Activated CD4-positive, alpha-beta T cell treated with anti-CD3 and anti-CD28 coated beads, Interleukin-2, amount 10 ng/mL, durations not matched to agents 7 days and 5 days (primary cell): ENCODE measurements at regions not wholly inside any gene's neighbourhood (a gene's known extent, or its start where the extent isn't known, plus 50 kb on each side); places are given as distances from the start of the nearest gene placed in this dataset.

Experiments used
- CTCF ChIA-PET: fragments of 350-600 bp; sonication (Branson Sonifier 250); formaldehyde crosslinking; loops from one replicate; lab custom pipeline; 2021; ENCODE audit warnings: antibody characterized with exemption; lab: Charles Lee
- POLR2A ChIA-PET: fragments of 350-600 bp; sonication (Branson Sonifier 250); formaldehyde crosslinking; loops from one replicate; lab custom pipeline; 2021; ENCODE audit warnings: antibody characterized with exemption; lab: Charles Lee
- DNase-seq: peaks from one replicate; pipeline ENCODE4 v3.0.0-alpha.2; 2020
- H3K27ac Mint-ChIP-seq: one replicate; pipeline ENCODE4 v1.8.0; 2021; ENCODE audit warnings: mild to moderate bottlenecking, moderate library complexity, mixed read lengths
- H3K27me3 Mint-ChIP-seq: one replicate; pipeline ENCODE4 v1.8.0; 2021; ENCODE audit warnings: mixed read lengths
- H3K36me3 Mint-ChIP-seq: one replicate; pipeline ENCODE4 v1.8.0; 2021; ENCODE audit warnings: low read depth, mixed read lengths
- H3K4me1 Mint-ChIP-seq: one replicate; pipeline ENCODE4 v1.8.0; 2021; ENCODE audit warnings: mixed read lengths
- H3K4me3 Mint-ChIP-seq: one replicate; pipeline ENCODE4 v1.8.0; 2021; ENCODE audit warnings: mild to moderate bottlenecking, moderate library complexity, mixed read lengths
- H3K9me3 Mint-ChIP-seq: one replicate; pipeline ENCODE4 v1.8.0; 2021; ENCODE audit warnings: mixed read lengths

GRCh38 chr6:156319707-156320106 is 457.5 kb upstream of the ARID1B start:
- Mint-ChIP-seq H3K36me3 (no peaks in the 10 kb centered on the region), H3K4me3 (no peak overlapping the region), H3K27me3 (peaks cover 2% of the 10 kb centered on the region), H3K9me3 (peaks cover 6% of the 10 kb centered on the region), H3K4me1 (no peaks in the 10 kb centered on the region), H3K27ac (no peak overlapping the region)
- DNase-seq, result no peak
- CTCF ChIA-PET, result no interaction called here
- POLR2A ChIA-PET, result no interaction called here

- no peak overlapping the region for H3K27ac Mint-ChIP-seq
- H3K9me3 Mint-ChIP-seq, result peaks cover 4% of the 10 kb centered on the region
- peaks cover 2% of the 10 kb centered on the region for H3K27me3 Mint-ChIP-seq
- ChIA-PET CTCF (no interaction called here), POLR2A (no interaction called here)
- H3K4me3 Mint-ChIP-seq, result no peak overlapping the region
- H3K36me3 Mint-ChIP-seq, result no peaks in the 10 kb centered on the region
- DNase-seq, result no peak
- no peaks in the 10 kb centered on the region for H3K4me1 Mint-ChIP-seq
These were observed 460.5 kb upstream of the ARID1B start for GRCh38 chr6:156316583-156317125.

- Mint-ChIP-seq H3K4me3 (no peak overlapping the region), H3K9me3 (peaks cover 4% of the 10 kb centered on the region), H3K27me3 (peaks cover 2% of the 10 kb centered on the region), H3K36me3 (no peaks in the 10 kb centered on the region), H3K4me1 (no peaks in the 10 kb centered on the region), H3K27ac (no peak overlapping the region)
- CTCF ChIA-PET, result no interaction called here
- POLR2A ChIA-PET, result no interaction called here
- DNase-seq, result no peak
These were observed 462.0 kb upstream of the ARID1B start for GRCh38 chr6:156315146-156315545.

- CTCF ChIA-PET, result no interaction called here
These were observed 464.1 kb upstream of the ARID1B start for GRCh38 chr6:156313037-156313436.

GRCh38 chr6:156311291-156311690 is 465.9 kb upstream of the ARID1B start:
- CTCF ChIA-PET, result no interaction called here
- H3K27ac Mint-ChIP-seq, result no peak overlapping the region
- no peaks in the 10 kb centered on the region for H3K4me1 Mint-ChIP-seq
- no peak for DNase-seq
- peaks cover 4% of the 10 kb centered on the region for H3K9me3 Mint-ChIP-seq
- no peaks in the 10 kb centered on the region for H3K27me3 Mint-ChIP-seq
- H3K36me3 Mint-ChIP-seq, result no peaks in the 10 kb centered on the region
- H3K4me3 Mint-ChIP-seq, result no peak overlapping the region
- POLR2A ChIA-PET, result interaction anchor here (0.6 kb wide), 1 partner anchor 760 kb away, joined by 3 read pairs; no protein-coding TSS in a partner anchor

More at GRCh38 chr6:156313037-156313436, 464.1 kb upstream of the ARID1B start:
- H3K27ac Mint-ChIP-seq, result no peak overlapping the region
- no peaks in the 10 kb centered on the region for H3K36me3 Mint-ChIP-seq
- no peak overlapping the region for H3K4me3 Mint-ChIP-seq
- H3K4me1 Mint-ChIP-seq, result no peaks in the 10 kb centered on the region
- H3K27me3 Mint-ChIP-seq, result no peaks in the 10 kb centered on the region
- DNase-seq, result no peak
- POLR2A ChIA-PET, result no interaction called here
- peaks cover 4% of the 10 kb centered on the region for H3K9me3 Mint-ChIP-seq

GRCh38 chr6:156310701-156311100 is 466.5 kb upstream of the ARID1B start:
- H3K4me1 Mint-ChIP-seq, result no peaks in the 10 kb centered on the region
- no peaks in the 10 kb centered on the region for H3K36me3 Mint-ChIP-seq
- no peak overlapping the region for H3K27ac Mint-ChIP-seq
- ChIA-PET POLR2A (interaction anchor here (0.6 kb wide), 1 partner anchor 759 kb away, joined by 3 read pairs; no protein-coding TSS in a partner anchor), CTCF (interaction anchor here (0.6 kb wide), 1 partner anchor 23 kb away, joined by 6 read pairs; no protein-coding TSS in a partner anchor)
- H3K4me3 Mint-ChIP-seq, result no peak overlapping the region
- DNase-seq, result no peak
- peaks cover 4% of the 10 kb centered on the region for H3K9me3 Mint-ChIP-seq
- H3K27me3 Mint-ChIP-seq, result no peaks in the 10 kb centered on the region

GRCh38 chr6:156309017-156309416 is 468.2 kb upstream of the ARID1B start:
- Mint-ChIP-seq H3K27ac (no peak overlapping the region), H3K9me3 (peaks cover 3% of the 10 kb centered on the region), H3K4me1 (no peaks in the 10 kb centered on the region), H3K36me3 (no peaks in the 10 kb centered on the region), H3K27me3 (no peaks in the 10 kb centered on the region), H3K4me3 (no peak overlapping the region)
- CTCF ChIA-PET, result no interaction called here
- DNase-seq, result no peak
- POLR2A ChIA-PET, result no interaction called here

GRCh38 chr6:156308604-156309003 is 468.6 kb upstream of the ARID1B start:
- ChIA-PET CTCF (no interaction called here), POLR2A (no interaction called here)
- no peak overlapping the region for H3K4me3 Mint-ChIP-seq
- peaks cover 3% of the 10 kb centered on the region for H3K9me3 Mint-ChIP-seq
- H3K4me1 Mint-ChIP-seq, result no peaks in the 10 kb centered on the region
- no peak for DNase-seq
- no peak overlapping the region for H3K27ac Mint-ChIP-seq
- H3K27me3 Mint-ChIP-seq, result no peaks in the 10 kb centered on the region
- no peaks in the 10 kb centered on the region for H3K36me3 Mint-ChIP-seq

GRCh38 chr6:156306531-156306930 is 470.6 kb upstream of the ARID1B start:
- no peak for DNase-seq
- H3K9me3 Mint-ChIP-seq, result peaks cover 3% of the 10 kb centered on the region
- no peak overlapping the region for H3K27ac Mint-ChIP-seq
- no peak overlapping the region for H3K4me3 Mint-ChIP-seq
- POLR2A ChIA-PET, result no interaction called here
- H3K36me3 Mint-ChIP-seq, result no peaks in the 10 kb centered on the region
- H3K4me1 Mint-ChIP-seq, result no peaks in the 10 kb centered on the region
- CTCF ChIA-PET, result no interaction called here
- no peaks in the 10 kb centered on the region for H3K27me3 Mint-ChIP-seq

- Mint-ChIP-seq H3K4me3 (no peak overlapping the region), H3K9me3 (peaks cover 11% of the 10 kb centered on the region), H3K36me3 (peaks cover under 1% of the 10 kb centered on the region), H3K4me1 (peaks cover 3% of the 10 kb centered on the region), H3K27me3 (no peaks in the 10 kb centered on the region), H3K27ac (no peak overlapping the region)
- POLR2A ChIA-PET, result no interaction called here
- no peak for DNase-seq
- CTCF ChIA-PET, result no interaction called here
These were observed 494.1 kb upstream of the ARID1B start for GRCh38 chr6:156283091-156283490.

GRCh38 chr6:156282087-156282486 is 495.1 kb upstream of the ARID1B start:
- Mint-ChIP-seq H3K4me1 (peaks cover 3% of the 10 kb centered on the region), H3K27ac (no peak overlapping the region)
- POLR2A ChIA-PET, result no interaction called here

GRCh38 chr6:156281266-156281665 is 495.9 kb upstream of the ARID1B start:
- peaks cover 3% of the 10 kb centered on the region for H3K4me1 Mint-ChIP-seq
- no peak overlapping the region for H3K27ac Mint-ChIP-seq
- no peak overlapping the region for H3K4me3 Mint-ChIP-seq
- H3K27me3 Mint-ChIP-seq, result no peaks in the 10 kb centered on the region
- peaks cover 2% of the 10 kb centered on the region for H3K36me3 Mint-ChIP-seq
- H3K9me3 Mint-ChIP-seq, result peaks cover 13% of the 10 kb centered on the region
- no peak for DNase-seq
- ChIA-PET CTCF (no interaction called here), POLR2A (no interaction called here)

More at GRCh38 chr6:156282087-156282486, 495.1 kb upstream of the ARID1B start:
- no peak for DNase-seq
- CTCF ChIA-PET, result no interaction called here
- H3K27me3 Mint-ChIP-seq, result no peaks in the 10 kb centered on the region
- peaks cover 15% of the 10 kb centered on the region for H3K9me3 Mint-ChIP-seq
- peaks cover 2% of the 10 kb centered on the region for H3K36me3 Mint-ChIP-seq
- no peak overlapping the region for H3K4me3 Mint-ChIP-seq

- H3K27ac Mint-ChIP-seq, result no peak overlapping the region
- DNase-seq, result no peak
- peaks cover 3% of the 10 kb centered on the region for H3K4me1 Mint-ChIP-seq
- ChIA-PET POLR2A (no interaction called here), CTCF (no interaction called here)
- peaks cover 2% of the 10 kb centered on the region for H3K36me3 Mint-ChIP-seq
- H3K27me3 Mint-ChIP-seq, result no peaks in the 10 kb centered on the region
- H3K4me3 Mint-ChIP-seq, result no peak overlapping the region
- peaks cover 13% of the 10 kb centered on the region for H3K9me3 Mint-ChIP-seq
These were observed 497.1 kb upstream of the ARID1B start for GRCh38 chr6:156280065-156280464.
